GM19043 (cell line): ENCODE measurements at regions not wholly inside any gene's neighbourhood (a gene's known extent, or its start where the extent isn't known, plus 50 kb on each side); places are given as distances from the start of the nearest gene placed in this dataset.
A peak's percentile ranks its signal among the peaks of the same experiment; 100 is the strongest.

ENCODE experiments used
- ATAC-seq: cut with Tn5 transposase; IDR thresholded peaks from one replicate; pipeline ENCODE4 v1.9.1; 2021; ENCODE audit warnings: low read depth; ENCODE audit not compliant: unreplicated experiment

GRCh38 chr1:208570362-208570761 is 326.2 kb upstream of the PLXNA2 start:
- no peak for ATAC-seq

GRCh38 chr1:208576425-208576824 is 332.2 kb upstream of the PLXNA2 start:
- no peak for ATAC-seq

- ATAC-seq, result no peak
Measured at GRCh38 chr1:208577381-208577905, 333.3 kb upstream of the PLXNA2 start.

- ATAC-seq, result no peak
Measured at GRCh38 chr1:208581209-208581608, 337.0 kb upstream of the PLXNA2 start.

- ATAC-seq, result no peak
Measured at GRCh38 chr1:208581667-208582066, 337.5 kb upstream of the PLXNA2 start.

GRCh38 chr1:208584167-208584755 is 340.1 kb upstream of the PLXNA2 start:
- no peak for ATAC-seq

- peak; percentile 93 for ATAC-seq
Measured at GRCh38 chr1:208587110-208587509, 342.9 kb upstream of the PLXNA2 start.

- no peak for ATAC-seq
Measured at GRCh38 chr1:208593306-208594006, 349.3 kb upstream of the PLXNA2 start.

- no peak for ATAC-seq
Measured at GRCh38 chr1:208595236-208595635, 351.1 kb upstream of the PLXNA2 start.

GRCh38 chr1:208595745-208596144 is 351.6 kb upstream of the PLXNA2 start:
- ATAC-seq, result no peak

- ATAC-seq, result no peak
Measured at GRCh38 chr1:208597571-208597970, 353.4 kb upstream of the PLXNA2 start.

- no peak for ATAC-seq
Measured at GRCh38 chr1:208598021-208598420, 353.8 kb upstream of the PLXNA2 start.

- ATAC-seq, result no peak
Measured at GRCh38 chr1:208599063-208599462, 354.9 kb upstream of the PLXNA2 start.

GRCh38 chr1:208600456-208601190 is 356.4 kb upstream of the PLXNA2 start:
- ATAC-seq, result no peak

GRCh38 chr1:208601561-208601960 is 357.4 kb upstream of the PLXNA2 start:
- ATAC-seq, result no peak

GRCh38 chr1:208603721-208604120 is 359.5 kb upstream of the PLXNA2 start:
- no peak for ATAC-seq

- peak; percentile 96 for ATAC-seq
Measured at GRCh38 chr1:208604295-208604694, 360.1 kb upstream of the PLXNA2 start.

GRCh38 chr1:208606959-208607358 is 362.8 kb upstream of the PLXNA2 start:
- no peak for ATAC-seq

- ATAC-seq, result no peak
Measured at GRCh38 chr1:208607616-208608015, 363.4 kb upstream of the PLXNA2 start.

GRCh38 chr1:208614610-208615009 is 370.4 kb upstream of the PLXNA2 start:
- ATAC-seq, result no peak

GRCh38 chr1:208615371-208615770 is 371.2 kb upstream of the PLXNA2 start:
- ATAC-seq, result no peak
